ENCODE measurements at regions not wholly inside any gene's neighbourhood (a gene's known extent, or its start where the extent isn't known, plus 50 kb on each side); places are given as distances from the start of the nearest gene placed in this dataset.

- DNase-seq (ENCODE audit: low read depth): no peak
- no peak for TF ChIP-seq CTCF (IDR thresholded peaks at IDR 0.05; ENCODE audit: insufficient read depth, low read depth, low read length)
- no peak overlapping the region for H3K4me3 ChIP-seq (ENCODE audit: low read depth, low read length)
Observed at GRCh38 chr4:188408244-188409030, 269.2 kb downstream of the TRIML1 start.

GRCh38 chr4:188409851-188410250 is 270.6 kb downstream of the TRIML1 start:
- DNase-seq (ENCODE audit: low read depth): no peak
- TF ChIP-seq CTCF (IDR thresholded peaks at IDR 0.05; ENCODE audit: insufficient read depth, low read depth, low read length): no peak
- no peak overlapping the region for H3K4me3 ChIP-seq (ENCODE audit: low read depth, low read length)

GRCh38 chr4:188411805-188412204 is 272.6 kb downstream of the TRIML1 start:
- no peak for DNase-seq (ENCODE audit: low read depth)
- no peak for TF ChIP-seq CTCF (IDR thresholded peaks at IDR 0.05; ENCODE audit: insufficient read depth, low read depth, low read length)
- no peak overlapping the region for H3K4me3 ChIP-seq (ENCODE audit: low read depth, low read length)

GRCh38 chr4:188412499-188412898 is 273.3 kb downstream of the TRIML1 start:
- no peak for DNase-seq (ENCODE audit: low read depth)
- no peak overlapping the region for H3K4me3 ChIP-seq (ENCODE audit: low read depth, low read length)
- no peak for TF ChIP-seq CTCF (IDR thresholded peaks at IDR 0.05; ENCODE audit: insufficient read depth, low read depth, low read length)

GRCh38 chr4:188414441-188414840 is 275.2 kb downstream of the TRIML1 start:
- H3K4me3 ChIP-seq (ENCODE audit: low read depth, low read length): no peak overlapping the region
- DNase-seq (ENCODE audit: low read depth): no peak
- no peak for TF ChIP-seq CTCF (IDR thresholded peaks at IDR 0.05; ENCODE audit: insufficient read depth, low read depth, low read length)

GRCh38 chr4:188417181-188417580 is 277.9 kb downstream of the TRIML1 start:
- no peak for TF ChIP-seq CTCF (IDR thresholded peaks at IDR 0.05; ENCODE audit: insufficient read depth, low read depth, low read length)
- no peak for DNase-seq (ENCODE audit: low read depth)
- H3K4me3 ChIP-seq (ENCODE audit: low read depth, low read length): no peak overlapping the region

GRCh38 chr4:188423039-188423438 is 283.8 kb downstream of the TRIML1 start:
- DNase-seq (ENCODE audit: low read depth): no peak
- no peak for TF ChIP-seq CTCF (IDR thresholded peaks at IDR 0.05; ENCODE audit: insufficient read depth, low read depth, low read length)
- no peak overlapping the region for H3K4me3 ChIP-seq (ENCODE audit: low read depth, low read length)
